T1000 (cell line): ENCODE measurements at regions not wholly inside any gene's neighbourhood (a gene's known extent, or its start where the extent isn't known, plus 50 kb on each side); places are given as distances from the start of the nearest gene placed in this dataset.
"Not testable (repeated sequence)": the region's sequence is repeated elsewhere in the genome, so short reads cannot be mapped to it uniquely, and the experiment has no call there.

ENCODE experiments used
- DNase-seq: peaks from one replicate; lab custom pipeline; 2025; ENCODE audit warnings: mixed read lengths; lab: John Stamatoyannopoulos, UW

- DNase-seq, result no peak
Measured at GRCh38 chr9:117649126-117649525, 55.1 kb upstream of the TLR4 start.

- no peak for DNase-seq
Measured at GRCh38 chr9:117644932-117645636, 59.1 kb upstream of the TLR4 start.

- peak; percentile 13 for DNase-seq
Measured at GRCh38 chr9:117644133-117644931, 59.9 kb upstream of the TLR4 start.

GRCh38 chr9:117643288-117643654 is 60.9 kb upstream of the TLR4 start:
- DNase-seq, result no peak

GRCh38 chr9:117642571-117643287 is 61.5 kb upstream of the TLR4 start:
- not testable (repeated sequence) for DNase-seq

GRCh38 chr9:117636681-117637080 is 67.5 kb upstream of the TLR4 start:
- DNase-seq, result no peak

- no peak for DNase-seq
Measured at GRCh38 chr9:117625154-117625553, 79.0 kb upstream of the TLR4 start.

GRCh38 chr9:117624106-117624505 is 80.1 kb upstream of the TLR4 start:
- no peak for DNase-seq

- DNase-seq, result no peak
Measured at GRCh38 chr9:117622347-117622746, 81.9 kb upstream of the TLR4 start.

- DNase-seq, result no peak
Measured at GRCh38 chr9:117616431-117616831, 87.8 kb upstream of the TLR4 start.

- no peak for DNase-seq
Measured at GRCh38 chr9:117612317-117612716, 91.9 kb upstream of the TLR4 start.

- no peak for DNase-seq
Measured at GRCh38 chr9:117597977-117598376, 106.2 kb upstream of the TLR4 start.

GRCh38 chr9:117596678-117597077 is 107.5 kb upstream of the TLR4 start:
- DNase-seq, result no peak

GRCh38 chr9:117595650-117596049 is 108.6 kb upstream of the TLR4 start:
- no peak for DNase-seq

GRCh38 chr9:117587263-117587662 is 116.9 kb upstream of the TLR4 start:
- no peak for DNase-seq

- no peak for DNase-seq
Measured at GRCh38 chr9:117574099-117574498, 130.1 kb upstream of the TLR4 start.

- no peak for DNase-seq
Measured at GRCh38 chr9:117564839-117565238, 139.4 kb upstream of the TLR4 start.

- no peak for DNase-seq
Measured at GRCh38 chr9:117561761-117562160, 142.4 kb upstream of the TLR4 start.

GRCh38 chr9:117555964-117556629 is 141.2 kb upstream of the ASTN2 start:
- DNase-seq, result no peak

GRCh38 chr9:117552811-117553210 is 138.0 kb upstream of the ASTN2 start:
- no peak for DNase-seq

GRCh38 chr9:117551171-117551570 is 136.3 kb upstream of the ASTN2 start:
- no peak for DNase-seq

GRCh38 chr9:117549444-117549843 is 134.6 kb upstream of the ASTN2 start:
- no peak for DNase-seq
